CD4-positive, alpha-beta T cell (primary cell): ENCODE measurements at regions not wholly inside any gene's neighbourhood (a gene's known extent, or its start where the extent isn't known, plus 50 kb on each side); places are given as distances from the start of the nearest gene placed in this dataset.

ENCODE experiments used
- ATAC-seq: fragments of 200-7000 bp; cut with Tn5 transposase; one replicate; pipeline ENCODE4 v1.10.0; 2022; ENCODE audit warnings: mild to moderate bottlenecking; ENCODE audit not compliant: poor library complexity
- CTCF ChIA-PET: fragments of 350-600 bp; sonication (Branson Sonifier 250); formaldehyde crosslinking; loops from one replicate; lab custom pipeline; 2021; ENCODE audit warnings: antibody characterized with exemption, inconsistent platforms; lab: Charles Lee
- POLR2A ChIA-PET: fragments of 350-600 bp; sonication (Branson Sonifier 250); formaldehyde crosslinking; loops from one replicate; lab custom pipeline; 2021; ENCODE audit warnings: antibody characterized with exemption, inconsistent platforms; lab: Charles Lee
- DNase-seq, 14 experiments: peaks; one replicate each; pipeline ENCODE4 v3.0.0-alpha.2; 2013 to 2020; ENCODE audit warnings: mixed read lengths in 2 of 14
- H3K27ac ChIP-seq, 2 donors: one replicate each; pipeline versions ENCODE4 v1.5.1 to v1.7.0; 2013; ENCODE audit warnings: low read length in 2 of 2, low read depth in 1 of 2, mild to moderate bottlenecking in 1 of 2
- H3K27me3 ChIP-seq, 2 experiments: 1 replicate in 1 of 2; 2 replicates in 1 of 2; pipeline versions ENCODE4 v1.6.1 to v1.7.0; 2013; ENCODE audit warnings: low read length in 2 of 2, control low read depth in 1 of 2, mild to moderate bottlenecking in 1 of 2, moderate library complexity in 1 of 2; ENCODE audit not compliant: insufficient read depth in 2 of 2, control insufficient read depth in 1 of 2
- H3K36me3 ChIP-seq: one replicate; pipeline ENCODE4 v1.6.1; 2013; ENCODE audit warnings: low read length, control low read depth; ENCODE audit not compliant: insufficient read depth
- H3K4me1 ChIP-seq: one replicate; pipeline ENCODE4 v1.6.1; 2013; ENCODE audit warnings: low read length, control low read depth; ENCODE audit not compliant: insufficient read depth
- H3K4me3 ChIP-seq: one replicate; pipeline ENCODE4 v1.5.1; 2013; ENCODE audit warnings: mild to moderate bottlenecking, low read length, moderate library complexity
- H3K9me3 ChIP-seq, 2 experiments: 1 replicate in 1 of 2; 2 replicates in 1 of 2; pipeline versions ENCODE4 v1.6.1 to v1.7.0; 2013; ENCODE audit warnings: low read length in 2 of 2, mild to moderate bottlenecking in 2 of 2, control low read depth in 1 of 2, moderate library complexity in 1 of 2; ENCODE audit not compliant: control insufficient read depth in 1 of 2, insufficient read depth in 1 of 2
- H3K27ac Mint-ChIP-seq: one replicate; pipeline ENCODE4 v1.8.0; 2020; ENCODE audit warnings: mixed read lengths
- H3K27me3 Mint-ChIP-seq: one replicate; pipeline ENCODE4 v1.8.0; 2021; ENCODE audit warnings: mixed read lengths
- H3K36me3 Mint-ChIP-seq: one replicate; pipeline ENCODE4 v1.8.0; 2021; ENCODE audit warnings: low read depth, mixed read lengths
- H3K4me1 Mint-ChIP-seq: one replicate; pipeline ENCODE4 v1.8.0; 2021; ENCODE audit warnings: low read depth, mixed read lengths
- H3K4me3 Mint-ChIP-seq: one replicate; pipeline ENCODE4 v1.8.0; 2020; ENCODE audit warnings: mild to moderate bottlenecking, mixed read lengths
- H3K9me3 Mint-ChIP-seq: one replicate; pipeline ENCODE4 v1.8.0; 2020; ENCODE audit warnings: mixed read lengths
- intact Hi-C, 2 experiments: fragments of 100-400 bp; cut with DNase I in 1 of 2; cut with micrococcal nuclease in 1 of 2; formaldehyde crosslinking; loops; one replicate each; pipeline versions ENCODE4 v1.15.1 to v1.9.0; 2023 to 2025; cut with DNase I, micrococcal nuclease
- TF ChIP-seq, protein P1 (sequence below): fragments of 200-600 bp; IDR thresholded peaks from one replicate; pipeline ENCODE4 v1.8.0; 2022; ENCODE audit warnings: antibody characterized with exemption, mild to moderate bottlenecking

DNA sequence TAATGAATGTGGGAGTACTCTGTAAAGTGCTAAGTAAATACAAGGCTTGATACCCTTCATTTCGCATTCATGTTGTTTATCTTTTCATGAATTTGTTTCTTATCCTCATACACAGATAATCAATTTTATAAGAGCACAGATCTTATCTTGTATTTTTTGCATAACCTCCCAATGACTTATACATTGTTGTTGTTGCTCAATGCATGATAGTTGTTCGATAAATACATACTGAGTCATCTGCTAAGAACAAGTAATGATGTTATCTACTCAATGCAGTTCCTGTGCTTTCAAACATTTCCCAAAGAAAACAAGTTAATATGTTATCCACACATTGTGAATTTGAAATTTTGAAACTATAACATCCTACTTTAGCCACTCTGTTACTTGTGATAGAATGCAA lies 60.7 kb downstream of the TAF11L14 start:
- no peaks in the 10 kb centered on the region for H3K36me3 Mint-ChIP-seq
- H3K4me1 ChIP-seq: no peaks in the 10 kb centered on the region
- POLR2A ChIA-PET: no interaction called here
- no peak overlapping the region for H3K4me3 ChIP-seq
- H3K27ac ChIP-seq: no peak overlapping the region
- CTCF ChIA-PET: no interaction called here
- H3K27ac Mint-ChIP-seq: no peak overlapping the region
- no peaks in the 10 kb centered on the region for H3K4me1 Mint-ChIP-seq
- ATAC-seq (no peak), DNase-seq (no peak)
- H3K4me3 Mint-ChIP-seq: no peak overlapping the region
- H3K9me3 Mint-ChIP-seq: peaks cover 16% of the 10 kb centered on the region
- no peaks in the 10 kb centered on the region for H3K27me3 ChIP-seq
- H3K9me3 ChIP-seq: peaks cover 0 to 3% of the 10 kb centered on the region in 2 experiments
- H3K27me3 Mint-ChIP-seq: no peaks in the 10 kb centered on the region
- TF ChIP-seq, protein P1, sequence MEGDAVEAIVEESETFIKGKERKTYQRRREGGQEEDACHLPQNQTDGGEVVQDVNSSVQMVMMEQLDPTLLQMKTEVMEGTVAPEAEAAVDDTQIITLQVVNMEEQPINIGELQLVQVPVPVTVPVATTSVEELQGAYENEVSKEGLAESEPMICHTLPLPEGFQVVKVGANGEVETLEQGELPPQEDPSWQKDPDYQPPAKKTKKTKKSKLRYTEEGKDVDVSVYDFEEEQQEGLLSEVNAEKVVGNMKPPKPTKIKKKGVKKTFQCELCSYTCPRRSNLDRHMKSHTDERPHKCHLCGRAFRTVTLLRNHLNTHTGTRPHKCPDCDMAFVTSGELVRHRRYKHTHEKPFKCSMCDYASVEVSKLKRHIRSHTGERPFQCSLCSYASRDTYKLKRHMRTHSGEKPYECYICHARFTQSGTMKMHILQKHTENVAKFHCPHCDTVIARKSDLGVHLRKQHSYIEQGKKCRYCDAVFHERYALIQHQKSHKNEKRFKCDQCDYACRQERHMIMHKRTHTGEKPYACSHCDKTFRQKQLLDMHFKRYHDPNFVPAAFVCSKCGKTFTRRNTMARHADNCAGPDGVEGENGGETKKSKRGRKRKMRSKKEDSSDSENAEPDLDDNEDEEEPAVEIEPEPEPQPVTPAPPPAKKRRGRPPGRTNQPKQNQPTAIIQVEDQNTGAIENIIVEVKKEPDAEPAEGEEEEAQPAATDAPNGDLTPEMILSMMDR: no peak
- intact Hi-C loops: no loop called here
- no peaks in the 10 kb centered on the region for H3K36me3 ChIP-seq

DNA sequence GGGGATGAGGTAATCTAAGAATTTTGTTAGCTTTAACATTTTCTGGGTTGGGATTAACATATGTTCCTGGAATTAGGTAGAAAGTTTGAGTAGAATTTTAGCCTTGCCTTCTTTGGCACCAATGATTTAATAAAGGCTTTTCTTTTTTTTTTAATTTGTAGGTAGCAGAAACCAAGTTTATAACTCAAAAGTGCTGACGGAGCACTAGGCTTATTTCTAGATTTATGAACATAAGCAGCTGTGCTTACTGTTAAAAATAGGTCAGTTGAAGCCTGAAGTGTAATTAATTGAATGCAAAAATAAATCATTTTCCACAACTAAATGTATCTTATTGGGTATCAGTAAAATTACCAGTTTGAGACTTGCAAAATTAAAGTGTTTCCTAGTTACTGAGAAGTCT lies 62.4 kb downstream of the TAF11L14 start:
- H3K4me1 ChIP-seq: no peaks in the 10 kb centered on the region
- ATAC-seq (no peak), DNase-seq (no peak)
- TF ChIP-seq, protein P1: no peak
- H3K4me1 Mint-ChIP-seq: no peaks in the 10 kb centered on the region
- H3K27ac Mint-ChIP-seq: no peak overlapping the region
- H3K36me3 ChIP-seq: no peaks in the 10 kb centered on the region
- ChIA-PET POLR2A (no interaction called here), CTCF (no interaction called here)
- H3K9me3 ChIP-seq: peaks cover 0 to 3% of the 10 kb centered on the region in 2 experiments
- no peak overlapping the region for H3K4me3 ChIP-seq
- H3K4me3 Mint-ChIP-seq: no peak overlapping the region
- no peaks in the 10 kb centered on the region for H3K36me3 Mint-ChIP-seq
- peaks cover 14% of the 10 kb centered on the region for H3K9me3 Mint-ChIP-seq
- H3K27ac ChIP-seq: no peak overlapping the region
- intact Hi-C loops: no loop called here
- no peaks in the 10 kb centered on the region for H3K27me3 ChIP-seq
- no peaks in the 10 kb centered on the region for H3K27me3 Mint-ChIP-seq

DNA sequence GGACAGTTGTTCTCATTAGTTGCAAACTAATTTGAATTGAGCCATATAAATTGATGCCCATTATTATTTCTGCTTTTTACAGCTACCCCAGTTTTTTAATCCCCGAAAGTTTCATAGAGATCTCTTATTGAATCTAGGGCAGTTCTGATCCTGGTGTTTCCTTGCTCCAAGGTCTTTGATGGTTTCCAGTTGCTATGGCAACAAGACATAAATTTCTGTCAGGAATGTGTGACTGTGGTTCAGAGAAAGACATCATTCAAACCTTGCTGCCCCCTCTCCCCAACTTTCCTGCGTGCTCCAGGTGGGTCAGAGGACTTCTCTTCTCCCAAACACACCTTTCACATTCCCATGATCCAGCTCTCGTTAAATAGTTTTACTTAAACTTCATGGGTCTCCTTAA lies 63.4 kb downstream of the TAF11L14 start:
- H3K9me3 Mint-ChIP-seq: peaks cover 12% of the 10 kb centered on the region
- no peak overlapping the region for H3K27ac ChIP-seq
- peaks cover 0 to 3% of the 10 kb centered on the region in 2 experiments for H3K9me3 ChIP-seq
- H3K36me3 Mint-ChIP-seq: no peaks in the 10 kb centered on the region
- H3K4me3 ChIP-seq: no peak overlapping the region
- TF ChIP-seq, protein P1: no peak
- H3K27ac Mint-ChIP-seq: no peak overlapping the region
- H3K4me1 Mint-ChIP-seq: no peaks in the 10 kb centered on the region
- no peak overlapping the region for H3K4me3 Mint-ChIP-seq
- H3K27me3 ChIP-seq: no peaks in the 10 kb centered on the region
- no peaks in the 10 kb centered on the region for H3K27me3 Mint-ChIP-seq
- H3K4me1 ChIP-seq: no peaks in the 10 kb centered on the region
- ChIA-PET CTCF (no interaction called here), POLR2A (no interaction called here)
- ATAC-seq (no peak), DNase-seq (no peak)
- H3K36me3 ChIP-seq: no peaks in the 10 kb centered on the region
- intact Hi-C loops: no loop called here
